A673 (cell line): ENCODE measurements at regions not wholly inside any gene's neighbourhood (a gene's known extent, or its start where the extent isn't known, plus 50 kb on each side); places are given as distances from the start of the nearest gene placed in this dataset.

ENCODE experiments used
- EZH2 ChIP-seq: fragments of 200-600 bp; sonication (generic); IDR thresholded peaks from 2 replicates; pipeline ENCODE4 v1.6.1; 2017; ENCODE audit warnings: borderline replicate concordance, low read depth, mild to moderate bottlenecking, mixed read lengths, antibody characterized with exemption, low read length; ENCODE audit not compliant: poor library complexity, severe bottlenecking
- TF ChIP-seq, protein P1 (sequence below): fragments of 300-800, 200-600 bp; sonication (generic); conservative IDR thresholded peaks from 2 replicates; pipeline ENCODE4 v1.5.1; 2017; ENCODE audit warnings: low read depth, mild to moderate bottlenecking, antibody characterized with exemption, low read length, moderate library complexity, mixed read lengths

DNA sequence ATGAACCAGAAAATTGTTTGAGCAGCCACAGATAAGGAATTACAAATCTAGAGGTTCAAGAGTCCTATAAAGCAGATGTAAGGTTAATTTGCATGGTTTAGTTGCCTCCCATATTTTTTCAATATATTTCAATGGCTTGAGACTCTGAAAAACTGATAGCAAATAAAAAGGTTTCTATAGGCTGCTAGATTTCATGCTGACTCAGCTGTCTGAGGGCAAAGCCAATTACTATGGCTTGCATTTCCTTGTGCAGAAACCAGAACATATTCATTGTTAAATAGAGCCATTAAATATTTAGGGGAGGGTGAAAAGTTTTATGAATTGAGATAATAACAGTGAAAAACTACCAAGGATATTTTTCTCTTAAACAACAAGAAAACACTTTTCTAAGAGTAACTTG lies 278.1 kb upstream of the CADM2 start:
- TF ChIP-seq, protein P1, sequence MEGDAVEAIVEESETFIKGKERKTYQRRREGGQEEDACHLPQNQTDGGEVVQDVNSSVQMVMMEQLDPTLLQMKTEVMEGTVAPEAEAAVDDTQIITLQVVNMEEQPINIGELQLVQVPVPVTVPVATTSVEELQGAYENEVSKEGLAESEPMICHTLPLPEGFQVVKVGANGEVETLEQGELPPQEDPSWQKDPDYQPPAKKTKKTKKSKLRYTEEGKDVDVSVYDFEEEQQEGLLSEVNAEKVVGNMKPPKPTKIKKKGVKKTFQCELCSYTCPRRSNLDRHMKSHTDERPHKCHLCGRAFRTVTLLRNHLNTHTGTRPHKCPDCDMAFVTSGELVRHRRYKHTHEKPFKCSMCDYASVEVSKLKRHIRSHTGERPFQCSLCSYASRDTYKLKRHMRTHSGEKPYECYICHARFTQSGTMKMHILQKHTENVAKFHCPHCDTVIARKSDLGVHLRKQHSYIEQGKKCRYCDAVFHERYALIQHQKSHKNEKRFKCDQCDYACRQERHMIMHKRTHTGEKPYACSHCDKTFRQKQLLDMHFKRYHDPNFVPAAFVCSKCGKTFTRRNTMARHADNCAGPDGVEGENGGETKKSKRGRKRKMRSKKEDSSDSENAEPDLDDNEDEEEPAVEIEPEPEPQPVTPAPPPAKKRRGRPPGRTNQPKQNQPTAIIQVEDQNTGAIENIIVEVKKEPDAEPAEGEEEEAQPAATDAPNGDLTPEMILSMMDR: no peak
- no peak for TF ChIP-seq EZH2
